NCI-H1694 (cell line): ENCODE measurements at regions not wholly inside any gene's neighbourhood (a gene's known extent, or its start where the extent isn't known, plus 50 kb on each side); places are given as distances from the start of the nearest gene placed in this dataset.

Experiments used
- DNase-seq: peaks from one replicate; lab custom pipeline; 2025; lab: John Stamatoyannopoulos, UW

- no peak for DNase-seq
These were observed 159.3 kb downstream of the CYRIA start for GRCh38 chr2:16506366-16506765.

- DNase-seq = no peak
These were observed 168.9 kb downstream of the CYRIA start for GRCh38 chr2:16496426-16497388.

GRCh38 chr2:16495509-16496208, 170.0 kb downstream of the CYRIA start:
- no peak for DNase-seq

GRCh38 chr2:16494836-16495508, 170.7 kb downstream of the CYRIA start:
- no peak for DNase-seq

- DNase-seq = no peak
These were observed 171.8 kb downstream of the CYRIA start for GRCh38 chr2:16493788-16494187.

GRCh38 chr2:16487686-16488085, 177.9 kb downstream of the CYRIA start:
- DNase-seq = peak; percentile 31

- no peak for DNase-seq
These were observed 180.4 kb downstream of the CYRIA start for GRCh38 chr2:16485251-16485650.

GRCh38 chr2:16482460-16482859, 183.2 kb downstream of the CYRIA start:
- DNase-seq = no peak

GRCh38 chr2:16481351-16481750, 184.3 kb downstream of the CYRIA start:
- no peak for DNase-seq

GRCh38 chr2:16479721-16480120, 185.9 kb downstream of the CYRIA start:
- no peak for DNase-seq

- DNase-seq = no peak
These were observed 187.0 kb downstream of the CYRIA start for GRCh38 chr2:16478434-16479210.

GRCh38 chr2:16477648-16478047, 188.0 kb downstream of the CYRIA start:
- DNase-seq = no peak

GRCh38 chr2:16476866-16477265, 188.8 kb downstream of the CYRIA start:
- DNase-seq = no peak

GRCh38 chr2:16475986-16476567, 189.6 kb downstream of the CYRIA start:
- DNase-seq = no peak

GRCh38 chr2:16475586-16475985, 190.0 kb downstream of the CYRIA start:
- DNase-seq = no peak

- no peak for DNase-seq
These were observed 192.1 kb downstream of the CYRIA start for GRCh38 chr2:16473575-16473974.

- no peak for DNase-seq
These were observed 194.6 kb downstream of the CYRIA start for GRCh38 chr2:16470936-16471490.

GRCh38 chr2:16466821-16467151, 198.8 kb downstream of the CYRIA start:
- no peak for DNase-seq

- no peak for DNase-seq
These were observed 199.4 kb downstream of the CYRIA start for GRCh38 chr2:16466133-16466820.

- DNase-seq = no peak
These were observed 201.0 kb downstream of the CYRIA start for GRCh38 chr2:16464641-16465040.

GRCh38 chr2:16462958-16463357, 202.7 kb downstream of the CYRIA start:
- DNase-seq = no peak
